HEK293 (cell line): ENCODE measurements at regions not wholly inside any gene's neighbourhood (a gene's known extent, or its start where the extent isn't known, plus 50 kb on each side); places are given as distances from the start of the nearest gene placed in this dataset.

Experiments
- CTCF ChIA-PET: fragments of 350-600 bp; formaldehyde crosslinking; extraction: SDS; loops from one replicate; lab custom pipeline; 2021; ENCODE audit warnings: antibody characterized with exemption; lab: Yijun Ruan, JAX
- POLR2A ChIA-PET: fragments of 300-600 bp; formaldehyde crosslinking; extraction: SDS; loops from one replicate; lab custom pipeline; 2020; ENCODE audit warnings: antibody characterized with exemption, inconsistent platforms; lab: Yijun Ruan, JAX
- H3K27ac ChIP-seq: fragments of 200-500 bp; sonication (Bioruptor generic); 2 replicates; pipeline ENCODE4 v1.5.1; 2014; ENCODE audit warnings: low read depth, low read length, control low read depth, inconsistent platforms; ENCODE audit errors: extremely low read depth
- H3K36me3 ChIP-seq, 2 experiments: fragments of 200-500 bp in 1 of 2; sonication (Bioruptor generic) in 1 of 2; 1 replicate in 1 of 2; 2 replicates in 1 of 2; pipeline ENCODE4 v1.5.1; 2014 to 2017; ENCODE audit warnings: inconsistent platforms in 2 of 2, low read length in 2 of 2; ENCODE audit not compliant: control insufficient read depth in 2 of 2, insufficient read depth in 1 of 2
- H3K4me1 ChIP-seq: fragments of 200-500 bp; sonication (Bioruptor generic); 2 replicates; pipeline ENCODE4 v1.5.1; 2014; ENCODE audit warnings: mild to moderate bottlenecking, low read length, inconsistent platforms; ENCODE audit not compliant: control insufficient read depth, insufficient read depth
- H3K4me3 ChIP-seq: 2 replicates; pipeline ENCODE4 v1.5.1; 2011; ENCODE audit warnings: low read depth, mild to moderate bottlenecking, control low read depth, low read length, moderate library complexity
- H3K9me3 ChIP-seq: fragments of 200-500 bp; sonication (Bioruptor generic); 2 replicates; pipeline ENCODE4 v1.5.1; 2014; ENCODE audit warnings: low read depth, low read length, inconsistent platforms; ENCODE audit not compliant: control insufficient read depth, insufficient read depth
- HOXD13 ChIP-seq: sonication (generic); formaldehyde crosslinking; IDR thresholded peaks from 2 replicates; pipeline ENCODE4 v1.8.0; 2022; ENCODE audit warnings: missing genetic modification reagents, borderline replicate concordance
- IKZF3 ChIP-seq: fragments of 450-650 bp; IDR thresholded peaks from 2 replicates; pipeline ENCODE4 v1.5.0; 2018; ENCODE audit warnings: missing biosample characterization, mild to moderate bottlenecking, missing genetic modification characterization, moderate library complexity
- KLF9 ChIP-seq: fragments of 450-650 bp; formaldehyde crosslinking; IDR thresholded peaks from 2 replicates; pipeline ENCODE4 v1.5.1; 2016; ENCODE audit warnings: missing biosample characterization, missing genetic modification characterization, low read depth
- OSR2 ChIP-seq: fragments of 450-650 bp; formaldehyde crosslinking; IDR thresholded peaks from 2 replicates; pipeline ENCODE4 v1.5.1; 2016; ENCODE audit warnings: missing biosample characterization, missing genetic modification characterization
- REPIN1 ChIP-seq: fragments of 450-650 bp; formaldehyde crosslinking; IDR thresholded peaks from 2 replicates; pipeline ENCODE4 v1.5.1; 2017; ENCODE audit warnings: missing biosample characterization, missing genetic modification characterization, low read depth
- SP2 ChIP-seq: fragments of 450-650 bp; formaldehyde crosslinking; IDR thresholded peaks from 2 replicates; pipeline ENCODE4 v1.5.1; 2016; ENCODE audit warnings: missing biosample characterization, missing genetic modification characterization
- TRIM28 ChIP-seq: IDR thresholded peaks from 2 replicates; pipeline ENCODE4 v1.6.1; 2011; ENCODE audit warnings: low read length, control low read depth, borderline replicate concordance
- ZBTB1 ChIP-seq: fragments of 450-650 bp; formaldehyde crosslinking; IDR thresholded peaks from 2 replicates; pipeline ENCODE4 v1.5.1; 2016; ENCODE audit warnings: missing biosample characterization, missing genetic modification characterization
- ZBTB17 ChIP-seq: fragments of 450-650 bp; formaldehyde crosslinking; IDR thresholded peaks from 2 replicates; pipeline ENCODE4 v1.5.1; 2016; ENCODE audit warnings: missing biosample characterization, missing genetic modification characterization
- ZFP69B ChIP-seq: fragments of 450-650 bp; formaldehyde crosslinking; IDR thresholded peaks from 2 replicates; pipeline ENCODE4 v1.5.1; 2016; ENCODE audit warnings: missing biosample characterization, missing genetic modification characterization
- ZNF112 ChIP-seq: fragments of 450-650 bp; formaldehyde crosslinking; IDR thresholded peaks from 2 replicates; pipeline ENCODE4 v1.5.0; 2017; ENCODE audit warnings: missing biosample characterization, missing genetic modification characterization
- ZNF239 ChIP-seq: fragments of 450-650 bp; formaldehyde crosslinking; IDR thresholded peaks from 2 replicates; pipeline ENCODE4 v1.5.1; 2016; ENCODE audit warnings: missing biosample characterization, missing genetic modification characterization
- ZNF311 ChIP-seq: fragments of 450-650 bp; formaldehyde crosslinking; IDR thresholded peaks from 2 replicates; pipeline ENCODE4 v1.5.1; 2017; ENCODE audit warnings: missing biosample characterization, missing genetic modification characterization, borderline replicate concordance
- ZNF391 ChIP-seq: fragments of 450-650 bp; formaldehyde crosslinking; IDR thresholded peaks from 2 replicates; pipeline ENCODE4 v1.5.1; 2016; ENCODE audit warnings: low read depth, missing biosample characterization, missing genetic modification characterization, borderline replicate concordance
- ZNF48 ChIP-seq: fragments of 450-650 bp; formaldehyde crosslinking; IDR thresholded peaks from 2 replicates; pipeline ENCODE4 v1.5.1; 2016; ENCODE audit warnings: missing biosample characterization, missing genetic modification characterization
- ZNF488 ChIP-seq: fragments of 450-650 bp; formaldehyde crosslinking; IDR thresholded peaks from 2 replicates; pipeline ENCODE4 v1.5.1; 2016; ENCODE audit warnings: missing biosample characterization, missing genetic modification characterization
- ZNF510 ChIP-seq: fragments of 450-650 bp; formaldehyde crosslinking; IDR thresholded peaks from 2 replicates; pipeline ENCODE4 v1.5.1; 2018; ENCODE audit warnings: mild to moderate bottlenecking, missing genetic modification characterization, missing biosample characterization; ENCODE audit not compliant: insufficient replicate concordance
- ZNF558 ChIP-seq: fragments of 450-650 bp; formaldehyde crosslinking; IDR thresholded peaks from 2 replicates; pipeline ENCODE4 v1.5.1; 2016; ENCODE audit warnings: missing biosample characterization, missing genetic modification characterization
- ZNF660 ChIP-seq: fragments of 450-650 bp; IDR thresholded peaks from 2 replicates; pipeline ENCODE4 v1.5.1; 2018; ENCODE audit warnings: missing biosample characterization, mild to moderate bottlenecking, missing genetic modification characterization
- ZNF677 ChIP-seq: fragments of 450-650 bp; IDR thresholded peaks from 2 replicates; pipeline ENCODE4 v1.5.0; 2018; ENCODE audit warnings: missing biosample characterization, mild to moderate bottlenecking, missing genetic modification characterization, moderate library complexity
- ZNF701 ChIP-seq: fragments of 450-650 bp; formaldehyde crosslinking; IDR thresholded peaks from 2 replicates; pipeline ENCODE4 v1.5.1; 2016; ENCODE audit warnings: missing biosample characterization, missing genetic modification characterization
- ZNF704 ChIP-seq: fragments of 450-650 bp; formaldehyde crosslinking; IDR thresholded peaks from 2 replicates; pipeline ENCODE4 v1.5.1; 2016; ENCODE audit warnings: missing biosample characterization, missing genetic modification characterization
- ZNF791 ChIP-seq: fragments of 450-650 bp; formaldehyde crosslinking; IDR thresholded peaks from 2 replicates; pipeline ENCODE4 v1.5.1; 2016; ENCODE audit warnings: missing biosample characterization, missing genetic modification characterization
- ZSCAN16 ChIP-seq: fragments of 450-650 bp; formaldehyde crosslinking; IDR thresholded peaks from 2 replicates; pipeline ENCODE4 v1.5.1; 2016; ENCODE audit warnings: missing biosample characterization, missing genetic modification characterization
- ZSCAN18 ChIP-seq: fragments of 450-650 bp; formaldehyde crosslinking; IDR thresholded peaks from 2 replicates; pipeline ENCODE4 v1.5.1; 2016; ENCODE audit warnings: missing biosample characterization, missing genetic modification characterization

GRCh38 chr2:221641181-221641871 is 69.2 kb upstream of the EPHA4 start:
- no peaks in the 10 kb centered on the region for H3K4me1 ChIP-seq
- H3K9me3 ChIP-seq: no peaks in the 10 kb centered on the region
- no peak for TF ChIP-seq ZBTB1 (tag by site-specific recombination)
- TF ChIP-seq ZNF510 (tag by site-specific recombination): no peak
- TF ChIP-seq ZSCAN16 (tag by site-specific recombination): no peak
- no peak for TF ChIP-seq ZNF311 (tag by site-specific recombination)
- TF ChIP-seq, all 188 proteins: peak for 0
- Histone ChIP-seq H3K36me3 (no peaks in the 10 kb centered on the region), H3K4me3 (no peak overlapping the region), H3K27ac (no peak overlapping the region)
- ChIA-PET CTCF (interaction anchor here (0.7 kb wide), 1 partner anchor 100 kb away, joined by 4 read pairs; no protein-coding TSS in a partner anchor), POLR2A (no interaction called here)

GRCh38 chr2:221640686-221641085 is 68.6 kb upstream of the EPHA4 start:
- Histone ChIP-seq H3K36me3 (no peaks in the 10 kb centered on the region), H3K27ac (no peak overlapping the region), H3K4me1 (no peaks in the 10 kb centered on the region), H3K4me3 (no peak overlapping the region), H3K9me3 (no peaks in the 10 kb centered on the region)
- TF ChIP-seq ZNF660 (tag by site-specific recombination) (no peak), ZNF791 (no peak), SP2 (no peak), KLF9 (tag by site-specific recombination) (no peak), OSR2 (tag by site-specific recombination) (no peak), ZNF112 (tag by site-specific recombination) (no peak), ZNF488 (tag by site-specific recombination) (no peak), ZNF704 (tag by site-specific recombination) (no peak), ZNF239 (tag by site-specific recombination) (no peak)
- ChIA-PET POLR2A (no interaction called here), CTCF (no interaction called here)

GRCh38 chr2:221637851-221638250 is 65.7 kb upstream of the EPHA4 start:
- H3K4me3 ChIP-seq: no peak overlapping the region
- H3K27ac ChIP-seq: no peak overlapping the region
- CTCF ChIA-PET: interaction anchor here (0.8 kb wide), 1 partner anchor 51 kb away, joined by 6 read pairs; no protein-coding TSS in a partner anchor
- H3K36me3 ChIP-seq: no peaks in the 10 kb centered on the region
- no peaks in the 10 kb centered on the region for H3K9me3 ChIP-seq
- TF ChIP-seq ZFP69B (tag by site-specific recombination) (no peak), ZNF677 (tag by site-specific recombination) (no peak), TRIM28 (no peak), ZSCAN18 (tag by site-specific recombination) (no peak), ZNF701 (tag by site-specific recombination) (no peak), ZNF558 (tag by site-specific recombination) (no peak), IKZF3 (no peak), ZNF391 (tag by site-specific recombination) (no peak), ZBTB17 (tag by site-specific recombination) (no peak), ZNF48 (no peak), REPIN1 (tag by site-specific recombination) (no peak), HOXD13 (no peak), KLF9 (tag by site-specific recombination) (no peak)
- POLR2A ChIA-PET: no interaction called here
- no peaks in the 10 kb centered on the region for H3K4me1 ChIP-seq
